NCI-H82 (cell line): ENCODE measurements at regions not wholly inside any gene's neighbourhood (a gene's known extent, or its start where the extent isn't known, plus 50 kb on each side); places are given as distances from the start of the nearest gene placed in this dataset.
"Not testable (repeated sequence)": the region's sequence is repeated elsewhere in the genome, so short reads cannot be mapped to it uniquely, and the experiment has no call there.

Experiments
- DNase-seq: peaks from one replicate; lab custom pipeline; 2025; lab: John Stamatoyannopoulos, UW

DNA sequence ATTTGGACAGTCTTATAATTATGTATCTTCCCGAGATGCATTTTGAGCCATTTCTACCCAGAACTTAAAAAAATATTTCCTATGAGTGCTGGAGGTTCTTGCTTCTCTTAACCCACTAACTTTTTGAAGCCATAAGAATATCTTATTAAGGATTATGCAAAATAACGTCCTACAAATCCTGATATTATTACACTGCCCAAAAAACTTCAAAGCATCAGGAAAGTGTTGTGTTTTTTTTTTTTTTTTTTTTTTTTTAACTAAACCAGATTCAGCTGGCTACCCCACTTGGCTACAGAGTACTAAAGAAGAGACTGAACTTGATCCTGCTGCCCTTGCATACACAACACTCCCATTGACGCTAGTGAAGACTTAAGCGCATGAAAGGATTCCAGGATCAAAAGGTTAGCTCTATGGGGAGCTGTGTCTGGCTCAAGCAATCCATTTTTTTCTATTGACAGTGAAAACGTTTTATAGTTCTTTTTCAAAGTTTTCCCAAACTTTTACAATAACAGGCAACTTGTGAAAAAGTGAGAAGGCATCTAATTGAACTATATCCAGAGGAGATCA, 141.4 kb downstream of the KCNRG start:
- peak; percentile 37 for DNase-seq

DNA sequence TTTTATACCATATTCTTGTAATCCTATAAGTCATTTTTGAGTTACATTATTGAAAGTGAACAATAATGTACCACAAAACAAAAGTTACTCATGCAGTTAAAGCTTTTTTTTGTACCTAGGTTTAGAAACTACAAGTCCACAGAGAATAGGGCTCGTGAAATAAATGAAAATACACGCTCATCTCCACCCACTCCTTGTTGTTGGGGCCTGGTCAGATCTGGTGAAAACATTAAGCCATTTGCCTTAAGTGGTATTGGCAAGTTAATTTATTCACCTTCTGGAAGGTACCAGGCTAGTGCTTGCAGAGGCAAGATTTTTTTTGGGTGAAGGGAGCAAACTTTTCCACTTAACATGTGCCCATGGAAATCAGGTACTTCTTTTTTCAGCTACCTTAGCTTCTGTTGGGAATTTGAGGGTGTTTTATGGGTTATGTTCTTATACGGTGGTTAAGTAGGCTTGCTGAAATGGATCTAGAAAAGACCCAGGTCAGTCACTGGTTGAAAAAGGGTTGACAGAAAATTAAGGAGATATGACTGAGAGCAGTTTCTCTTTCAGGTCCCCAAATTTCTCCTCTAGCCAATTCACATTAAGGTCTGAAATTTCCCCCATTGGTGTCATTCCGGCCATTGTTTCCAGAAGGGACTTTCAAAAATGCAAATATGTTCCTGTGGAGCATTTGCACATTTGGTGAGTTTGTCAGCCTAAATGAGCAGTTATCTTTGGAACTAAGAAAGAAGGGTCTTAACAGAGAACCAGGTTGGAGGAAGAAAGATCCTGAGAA, 143.3 kb downstream of the KCNRG start:
- no peak for DNase-seq

GRCh38 chr13:50159607-50160006, 144.4 kb downstream of the KCNRG start:
- no peak for DNase-seq

- no peak for DNase-seq
Observed at GRCh38 chr13:50161052-50161451, 145.8 kb downstream of the KCNRG start.

GRCh38 chr13:50162001-50162400, 146.8 kb downstream of the KCNRG start:
- peak; percentile 85 for DNase-seq

GRCh38 chr13:50162567-50162966, 147.3 kb downstream of the KCNRG start:
- no peak for DNase-seq

GRCh38 chr13:50167224-50167947, 152.1 kb downstream of the KCNRG start:
- no peak for DNase-seq

- no peak for DNase-seq
Observed at GRCh38 chr13:50167967-50168366, 152.7 kb downstream of the KCNRG start.

DNA sequence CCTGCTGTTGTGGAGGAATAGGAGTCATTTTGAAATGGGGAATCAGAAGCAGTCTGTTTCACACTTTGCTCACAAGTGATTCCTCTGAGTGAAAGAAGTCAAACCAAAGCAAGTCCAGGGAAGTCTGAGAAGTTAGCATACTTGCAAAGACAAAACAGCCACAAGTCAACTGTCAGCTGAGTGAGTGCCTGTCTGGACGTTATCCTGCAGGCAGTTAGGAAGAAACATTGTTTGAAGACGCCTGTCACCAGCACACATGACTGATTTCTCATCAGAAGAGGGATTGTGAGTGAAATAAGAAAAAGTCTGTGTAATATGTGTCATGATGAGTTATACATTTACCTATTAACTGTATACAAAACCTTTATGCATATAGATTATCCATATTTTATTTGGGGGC, 153.5 kb downstream of the KCNRG start:
- no peak for DNase-seq

DNA sequence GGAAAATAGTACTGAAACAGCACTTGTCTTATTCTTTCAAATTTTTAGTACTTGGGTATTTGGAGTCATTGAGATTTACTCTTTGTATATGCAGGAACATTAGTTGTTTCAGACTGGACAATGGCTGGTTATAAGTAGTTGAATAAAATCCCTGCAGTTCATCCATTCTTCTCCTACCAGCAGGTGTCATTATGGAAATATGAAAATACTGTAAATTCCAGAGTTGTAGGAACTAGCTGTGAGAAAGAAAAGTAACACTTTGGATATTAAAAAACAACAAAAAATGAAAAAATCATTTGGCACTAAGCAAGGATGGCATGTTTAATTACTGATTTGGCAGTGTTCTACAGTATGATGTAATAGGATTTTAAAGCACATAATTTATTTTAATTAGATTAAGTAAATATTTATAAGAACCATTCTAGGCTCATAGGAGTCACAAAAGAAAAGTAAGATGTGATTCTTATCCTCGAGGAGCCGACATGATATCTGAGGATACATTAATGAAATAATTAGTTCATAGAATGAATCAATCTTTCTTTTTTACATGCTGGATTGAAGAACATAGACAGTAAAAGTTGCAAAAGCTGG, 155.3 kb downstream of the KCNRG start:
- no peak for DNase-seq

DNA sequence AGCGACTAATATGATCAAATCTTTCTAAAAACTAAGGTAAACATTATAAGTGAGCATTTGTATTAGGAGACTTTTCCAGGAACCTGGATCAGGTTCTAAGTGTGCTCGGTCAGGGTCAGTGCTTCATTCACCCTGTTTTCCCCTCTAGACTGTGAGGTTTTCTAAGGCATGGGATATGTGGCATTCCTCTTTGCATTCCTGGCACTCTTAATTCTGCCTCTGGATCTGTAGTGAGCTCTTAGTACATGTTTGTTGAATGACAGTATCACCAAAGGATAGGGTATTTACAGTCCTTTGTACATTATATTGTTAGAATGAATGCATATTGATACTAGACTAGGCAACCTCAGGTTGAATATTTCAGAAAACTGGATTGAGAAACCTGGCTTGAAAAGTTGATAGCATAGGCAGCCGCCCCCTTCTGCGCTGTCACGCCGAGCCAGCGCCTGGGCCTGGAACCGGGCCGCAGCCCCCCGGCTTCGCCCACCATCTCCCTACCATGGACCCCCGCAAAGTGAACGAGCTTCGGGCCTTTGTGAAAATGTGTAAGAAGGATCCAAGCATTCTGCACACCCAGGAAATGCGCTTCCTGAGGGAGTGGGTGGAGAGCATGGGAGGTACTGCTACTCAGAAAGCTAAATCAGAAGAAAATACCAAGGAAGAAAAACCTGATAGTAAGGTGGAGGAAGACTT, 156.5 kb downstream of the KCNRG start:
- no peak for DNase-seq

- not testable (repeated sequence) for DNase-seq
Observed at GRCh38 chr13:50173045-50173444, 157.8 kb downstream of the KCNRG start.

- DNase-seq, result no peak
Observed at GRCh38 chr13:50174630-50175029, 159.4 kb downstream of the KCNRG start.

DNA sequence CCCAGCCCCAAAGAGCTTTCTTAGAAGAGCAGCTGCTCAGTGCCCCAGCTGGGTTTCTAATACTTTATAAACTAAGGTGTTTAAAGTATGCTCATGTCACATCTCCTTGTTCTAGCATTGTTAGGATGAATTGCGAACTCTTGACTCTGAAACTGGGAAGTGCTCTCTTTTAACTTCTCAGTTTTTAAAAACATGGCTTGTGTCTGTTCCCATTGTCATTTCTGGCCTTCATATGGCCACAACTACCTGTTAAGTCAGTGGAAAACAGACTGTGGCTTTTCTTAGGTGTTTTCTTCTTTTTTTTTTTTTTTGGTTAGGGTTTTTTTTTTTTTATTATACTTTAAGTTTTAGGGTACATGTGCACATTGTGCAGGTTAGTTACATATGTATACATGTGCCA, 164.7 kb downstream of the KCNRG start:
- DNase-seq, result no peak

DNA sequence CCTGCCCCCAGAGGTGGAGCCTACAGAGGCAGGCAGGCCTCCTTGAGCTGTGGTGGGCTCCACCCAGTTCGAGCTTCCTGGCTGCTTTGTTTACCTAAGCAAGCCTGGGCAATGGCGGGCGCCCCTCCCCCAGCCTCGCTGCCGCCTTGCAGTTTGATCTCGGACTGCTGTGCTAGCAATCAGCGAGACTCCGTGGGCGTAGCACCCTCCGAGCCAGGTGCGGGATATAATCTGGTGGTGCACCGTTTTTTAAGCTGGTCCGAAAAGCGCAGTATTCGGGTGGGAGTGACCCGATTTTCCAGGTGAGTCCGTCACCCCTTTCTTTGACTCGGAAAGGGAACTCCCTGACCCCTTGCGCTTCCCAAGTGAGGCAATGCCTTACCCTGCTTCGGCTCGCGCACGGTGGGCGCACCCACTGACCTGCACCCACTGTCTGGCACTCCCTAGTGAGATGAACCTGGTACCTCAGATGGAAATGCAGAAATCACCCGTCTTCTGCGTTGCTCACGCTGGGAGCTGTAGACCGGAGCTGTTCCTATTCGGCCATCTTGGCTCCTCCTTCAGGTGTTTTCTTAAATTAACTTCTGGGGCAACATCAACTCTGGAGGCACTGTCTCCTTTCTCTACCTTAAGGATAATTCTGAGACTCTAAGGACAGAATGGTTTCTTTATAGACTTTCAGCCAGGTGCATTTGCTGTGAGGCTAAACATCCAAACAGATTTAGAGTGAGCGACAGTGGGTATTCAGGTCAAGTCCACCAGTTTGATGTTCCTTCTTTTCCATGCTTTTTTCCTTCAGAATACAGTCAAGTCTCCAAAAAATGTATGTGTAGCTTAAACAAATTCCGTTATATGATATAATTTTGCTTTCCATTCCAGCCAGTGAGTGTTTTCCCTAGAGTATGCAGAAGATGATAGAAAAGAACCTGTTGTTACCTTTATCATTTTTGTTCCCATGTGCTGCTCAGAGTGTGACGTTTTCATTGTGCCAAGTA, 170.8 kb downstream of the KCNRG start:
- peak; percentile 38 for DNase-seq

DNA sequence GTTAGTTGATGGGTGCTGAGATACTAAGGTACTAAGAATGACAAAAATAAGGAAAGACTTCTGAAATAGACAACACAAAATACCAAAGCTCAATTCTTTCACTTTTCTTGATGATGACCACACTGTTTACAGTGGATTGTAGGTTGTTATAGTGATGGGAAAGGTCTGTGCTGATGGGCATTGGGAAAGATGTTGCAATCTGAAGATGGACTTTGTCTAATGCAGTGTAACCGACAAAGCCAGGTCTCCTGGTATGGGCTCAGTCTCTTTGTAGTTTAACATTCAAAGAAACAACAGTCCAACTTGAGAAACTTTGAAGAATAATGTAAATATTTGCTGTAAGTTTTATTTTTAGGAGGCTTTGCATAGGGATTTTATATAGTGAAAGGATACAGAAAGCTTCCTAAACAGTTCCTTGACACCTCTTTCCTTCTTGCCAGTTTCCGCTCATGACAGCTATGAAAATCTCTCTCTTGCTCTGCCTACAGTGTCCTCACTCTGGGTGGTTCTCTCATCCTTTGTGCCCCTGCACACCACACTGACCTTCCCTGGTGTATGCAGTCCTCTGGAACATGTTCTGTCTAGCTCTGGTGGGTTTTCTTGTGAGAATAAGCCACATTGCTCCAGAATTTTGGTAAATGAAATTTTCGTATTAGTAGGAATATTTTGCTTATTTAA, 172.2 kb downstream of the KCNRG start:
- no peak for DNase-seq

DNA sequence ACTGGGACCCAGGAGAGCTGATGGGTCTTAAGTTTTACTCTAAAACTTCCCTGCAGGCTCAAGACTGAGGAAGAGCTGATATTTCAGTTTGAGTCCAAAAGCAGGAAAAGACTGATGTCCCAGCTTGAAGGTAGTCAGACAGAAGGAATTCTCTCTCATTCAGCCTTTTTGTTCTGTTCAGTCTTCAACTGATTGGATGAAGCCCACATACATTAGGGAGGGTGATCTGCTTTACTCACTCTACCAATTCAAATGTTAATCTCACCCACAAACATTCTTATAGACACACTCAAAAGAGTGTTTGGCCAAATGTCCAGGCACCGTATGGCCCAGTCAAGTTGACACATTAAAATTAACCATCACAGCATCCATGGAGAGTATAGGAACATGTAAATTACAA, 173.5 kb downstream of the KCNRG start:
- no peak for DNase-seq

DNA sequence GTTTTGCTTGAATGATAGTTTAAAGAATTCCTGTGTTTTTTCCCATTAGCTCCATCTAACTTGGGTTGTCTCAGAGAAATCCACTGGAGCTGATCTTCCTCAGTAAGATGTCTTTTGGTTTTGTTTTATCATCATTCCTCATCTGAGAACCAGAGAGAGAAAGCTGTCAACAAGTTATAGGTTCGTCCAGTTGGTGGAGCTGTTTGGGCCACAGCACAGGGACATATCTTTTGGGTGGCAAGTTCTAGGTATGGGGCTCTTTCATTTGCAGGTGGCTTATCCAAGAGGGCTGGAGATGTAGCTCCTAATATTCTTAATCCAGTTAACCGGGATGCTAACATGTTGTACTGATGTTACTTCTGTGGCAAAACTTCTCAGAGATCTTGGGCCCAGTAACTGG, 174.2 kb downstream of the KCNRG start:
- DNase-seq, result peak; percentile 34

- no peak for DNase-seq
Observed at GRCh38 chr13:50191004-50191403, 175.8 kb downstream of the KCNRG start.

DNA sequence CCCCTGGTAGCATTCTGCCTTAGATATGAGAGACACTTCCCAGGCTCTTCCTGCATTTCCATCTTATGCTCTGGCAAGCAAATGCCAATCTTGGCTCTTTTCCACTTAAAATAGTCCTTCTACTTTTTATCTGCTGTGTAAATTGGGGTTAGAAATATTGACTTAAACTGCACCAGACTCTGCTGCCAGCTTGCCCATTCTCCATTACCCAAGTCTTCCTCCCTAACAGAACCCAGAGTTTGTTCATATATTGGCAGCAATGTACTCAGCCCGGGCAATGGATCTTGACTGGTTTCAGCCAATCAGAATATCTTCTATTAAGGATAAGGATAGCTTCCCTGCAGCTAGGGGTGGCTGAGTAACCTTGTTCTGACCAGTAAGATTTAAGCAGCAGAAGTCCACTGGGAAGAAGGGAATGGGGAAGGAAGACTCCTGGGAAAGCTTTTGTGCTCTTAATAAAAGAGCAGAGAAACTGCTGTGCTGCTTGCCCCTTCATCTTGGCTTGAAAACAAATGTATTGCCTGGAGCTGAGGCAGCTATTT, 177.1 kb downstream of the KCNRG start:
- DNase-seq, result no peak
